ENCODE measurements at regions not wholly inside any gene's neighbourhood (a gene's known extent, or its start where the extent isn't known, plus 50 kb on each side); places are given as distances from the start of the nearest gene placed in this dataset.

DNA sequence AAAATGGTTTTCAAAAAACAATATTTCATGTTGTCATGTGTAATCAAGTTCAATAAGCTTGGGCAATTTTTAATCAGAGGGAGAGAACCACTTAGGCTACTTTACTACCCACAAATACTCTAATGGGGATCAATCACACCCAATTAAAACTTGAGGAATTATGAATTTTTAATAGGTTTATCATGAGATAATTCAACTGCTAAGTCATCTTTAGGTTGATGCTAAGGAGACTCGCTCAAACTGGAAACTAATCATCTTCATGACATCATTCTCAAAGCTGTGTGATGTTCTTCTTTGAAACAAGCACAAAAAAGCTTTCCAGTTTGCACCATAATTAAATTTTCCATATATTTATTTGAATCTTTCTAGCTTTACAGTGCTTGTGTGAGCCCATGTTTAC is 867.5 kb downstream of the MAT2B start:
- no peak for TF ChIP-seq EZH2 (IDR thresholded peaks at IDR 0.05; ENCODE audit: borderline replicate concordance, insufficient read depth, low read depth, low read length, poor library complexity, severe bottlenecking)
- no peak for TF ChIP-seq CTCF (IDR thresholded peaks at IDR 0.05)
- H2AFZ ChIP-seq (ENCODE audit: insufficient read depth, low read depth, low read length, poor library complexity, severe bottlenecking), result no peak overlapping the region
- Mint-ChIP-seq H3K4me3 (no peak overlapping the region), H3K9me3 (ENCODE audit: insufficient read depth) (no peaks in the 10 kb centered on the region), H3K4me1 (no peaks in the 10 kb centered on the region), H3K27ac (no peak overlapping the region), H3K27me3 (no peaks in the 10 kb centered on the region)
- no peaks in the 10 kb centered on the region for H3K4me1 ChIP-seq (ENCODE audit: control insufficient read depth in 2 of 2, insufficient read depth in 2 of 2, low read length in 2 of 2)
- H3K4me3 ChIP-seq (ENCODE audit: control extremely low read depth in 1 of 5, extremely low read depth in 1 of 5, insufficient read depth in 1 of 5, low read depth in 2 of 5, low read length in 4 of 5), result no peak overlapping the region
- no peak overlapping the region for H3K9ac ChIP-seq (ENCODE audit: low read length)
- no peaks in the 10 kb centered on the region for H3K36me3 ChIP-seq (replicated peaks in 1 of 2; ENCODE audit: control extremely low read depth in 1 of 2, control insufficient read depth in 1 of 2, extremely low read depth in 1 of 2, insufficient read depth in 2 of 2, low read length in 1 of 2)
- ChIA-PET POLR2A (no interaction called here), CTCF (no interaction called here)
- DNase-seq, result no peak
- H4K20me1 ChIP-seq (ENCODE audit: control insufficient read depth, insufficient read depth, low read length, poor library complexity, severe bottlenecking), result no peaks in the 10 kb centered on the region
- no peak overlapping the region for H3K27ac ChIP-seq (ENCODE audit: low read length in 2 of 2)
- no peaks in the 10 kb centered on the region for H3K79me2 ChIP-seq (ENCODE audit: control insufficient read depth, insufficient read depth, low read length)
- intact Hi-C loops (cut with micrococcal nuclease), result no loop called here
- H3K27me3 ChIP-seq (replicated peaks in 1 of 4; ENCODE audit: control extremely low read depth in 1 of 4, control insufficient read depth in 3 of 4, insufficient read depth in 4 of 4, low read length in 3 of 4), result no peaks in the 10 kb centered on the region
- no CpG with 5 or more reads among the region's 1 CpG for whole genome bisulfite sequencing (ENCODE audit: insufficient coverage)
- H3K4me2 ChIP-seq (replicated peaks; ENCODE audit: low read depth, low read length, poor library complexity, severe bottlenecking), result no peak overlapping the region
- H3K9me3 ChIP-seq (ENCODE audit: control extremely low read depth in 1 of 3, control insufficient read depth in 2 of 3, insufficient read depth in 1 of 3, low read length in 2 of 3), result no peaks in the 10 kb centered on the region
- no peak for ATAC-seq (ENCODE audit: low read depth)

- Histone ChIP-seq H3K27ac (ENCODE audit: low read length in 2 of 2) (no peak overlapping the region), H2AFZ (ENCODE audit: insufficient read depth, low read depth, low read length, poor library complexity, severe bottlenecking) (no peak overlapping the region), H3K9ac (ENCODE audit: low read length) (no peak overlapping the region), H3K79me2 (ENCODE audit: control insufficient read depth, insufficient read depth, low read length) (no peaks in the 10 kb centered on the region), H3K4me1 (ENCODE audit: control insufficient read depth in 2 of 2, insufficient read depth in 2 of 2, low read length in 2 of 2) (no peaks in the 10 kb centered on the region), H4K20me1 (ENCODE audit: control insufficient read depth, insufficient read depth, low read length, poor library complexity, severe bottlenecking) (no peaks in the 10 kb centered on the region), H3K4me3 (ENCODE audit: control extremely low read depth in 1 of 5, extremely low read depth in 1 of 5, insufficient read depth in 1 of 5, low read depth in 2 of 5, low read length in 4 of 5) (no peak overlapping the region), H3K9me3 (ENCODE audit: control extremely low read depth in 1 of 3, control insufficient read depth in 2 of 3, insufficient read depth in 1 of 3, low read length in 2 of 3) (no peaks in the 10 kb centered on the region), H3K36me3 (replicated peaks in 1 of 2; ENCODE audit: control extremely low read depth in 1 of 2, control insufficient read depth in 1 of 2, extremely low read depth in 1 of 2, insufficient read depth in 2 of 2, low read length in 1 of 2) (no peaks in the 10 kb centered on the region), H3K27me3 (replicated peaks in 1 of 4; ENCODE audit: control extremely low read depth in 1 of 4, control insufficient read depth in 3 of 4, insufficient read depth in 4 of 4, low read length in 3 of 4) (no peaks in the 10 kb centered on the region), H3K4me2 (replicated peaks; ENCODE audit: low read depth, low read length, poor library complexity, severe bottlenecking) (no peak overlapping the region)
- ChIA-PET POLR2A (no interaction called here), CTCF (no interaction called here)
- no peak overlapping the region for H3K4me3 Mint-ChIP-seq
- intact Hi-C loops (cut with micrococcal nuclease), result no loop called here
- DNase-seq (no peak), ATAC-seq (ENCODE audit: low read depth) (no peak)
- WGBS (ENCODE audit: insufficient coverage), result no CpG with 5 or more reads among the region's 2 CpGs
- TF ChIP-seq EZH2 (IDR thresholded peaks at IDR 0.05; ENCODE audit: borderline replicate concordance, insufficient read depth, low read depth, low read length, poor library complexity, severe bottlenecking) (no peak), CTCF (IDR thresholded peaks at IDR 0.05) (no peak)
- no peaks in the 10 kb centered on the region for H3K27me3 Mint-ChIP-seq
- H3K9me3 Mint-ChIP-seq (ENCODE audit: insufficient read depth), result no peaks in the 10 kb centered on the region
- H3K27ac Mint-ChIP-seq, result no peak overlapping the region
- no peaks in the 10 kb centered on the region for H3K4me1 Mint-ChIP-seq
Measured at GRCh38 chr5:164373876-164374275, 868.5 kb downstream of the MAT2B start.
